ENCODE measurements at regions not wholly inside any gene's neighbourhood (a gene's known extent, or its start where the extent isn't known, plus 50 kb on each side); places are given as distances from the start of the nearest gene placed in this dataset.
"Not testable (repeated sequence)": the region's sequence is repeated elsewhere in the genome, so short reads cannot be mapped to it uniquely, and the experiment has no call there.

- no peak for DNase-seq (ENCODE audit: low read depth, low spot score)
Measured at GRCh38 chr16:5323284-5324141, 225.9 kb upstream of the EEF2KMT start.

- no peak for DNase-seq (ENCODE audit: low read depth, low spot score)
Measured at GRCh38 chr16:5321930-5322329, 224.3 kb upstream of the EEF2KMT start.

GRCh38 chr16:5319799-5320198, 222.2 kb upstream of the EEF2KMT start:
- no peak for DNase-seq (ENCODE audit: low read depth, low spot score)

GRCh38 chr16:5315914-5316313, 218.3 kb upstream of the EEF2KMT start:
- no peak for DNase-seq (ENCODE audit: low read depth, low spot score)

GRCh38 chr16:5314377-5314776, 216.8 kb upstream of the EEF2KMT start:
- DNase-seq (ENCODE audit: low read depth, low spot score) = no peak

- no peak for DNase-seq (ENCODE audit: low read depth, low spot score)
Measured at GRCh38 chr16:5309946-5310611, 212.5 kb upstream of the EEF2KMT start.

GRCh38 chr16:5305023-5305422, 207.4 kb upstream of the EEF2KMT start:
- DNase-seq (ENCODE audit: low read depth, low spot score) = no peak

- DNase-seq (ENCODE audit: low read depth, low spot score) = no peak
Measured at GRCh38 chr16:5302372-5303114, 204.9 kb upstream of the EEF2KMT start.

- DNase-seq (ENCODE audit: low read depth, low spot score) = no peak
Measured at GRCh38 chr16:5298202-5298601, 200.6 kb upstream of the EEF2KMT start.

- DNase-seq (ENCODE audit: low read depth, low spot score) = no peak
Measured at GRCh38 chr16:5296176-5296575, 198.6 kb upstream of the EEF2KMT start.

GRCh38 chr16:5295304-5295703, 197.7 kb upstream of the EEF2KMT start:
- not testable (repeated sequence) for DNase-seq (ENCODE audit: low read depth, low spot score)

- not testable (repeated sequence) for DNase-seq (ENCODE audit: low read depth, low spot score)
Measured at GRCh38 chr16:5282152-5282551, 184.6 kb upstream of the EEF2KMT start.

GRCh38 chr16:5257462-5257861, 159.9 kb upstream of the EEF2KMT start:
- DNase-seq (ENCODE audit: low read depth, low spot score) = no peak

GRCh38 chr16:5252791-5253190, 155.2 kb upstream of the EEF2KMT start:
- DNase-seq (ENCODE audit: low read depth, low spot score) = no peak

GRCh38 chr16:5247403-5247802, 149.8 kb upstream of the EEF2KMT start:
- DNase-seq (ENCODE audit: low read depth, low spot score) = not testable (repeated sequence)

- DNase-seq (ENCODE audit: low read depth, low spot score) = not testable (repeated sequence)
Measured at GRCh38 chr16:5240278-5240626, 142.7 kb upstream of the EEF2KMT start.

- DNase-seq (ENCODE audit: low read depth, low spot score) = not testable (repeated sequence)
Measured at GRCh38 chr16:5239472-5240277, 142.1 kb upstream of the EEF2KMT start.

GRCh38 chr16:5235119-5235518, 137.5 kb upstream of the EEF2KMT start:
- no peak for DNase-seq (ENCODE audit: low read depth, low spot score)

GRCh38 chr16:5234295-5235050, 136.9 kb upstream of the EEF2KMT start:
- DNase-seq (ENCODE audit: low read depth, low spot score) = no peak

GRCh38 chr16:5231246-5231759, 133.7 kb upstream of the EEF2KMT start:
- DNase-seq (ENCODE audit: low read depth, low spot score) = no peak

- no peak for DNase-seq (ENCODE audit: low read depth, low spot score)
Measured at GRCh38 chr16:5228369-5228768, 130.8 kb upstream of the EEF2KMT start.

Measured in smooth muscle cell of the brain vasculature (primary cell).